Activated CD4-positive, alpha-beta memory T cell treated with anti-CD3 and anti-CD28 coated beads for 36 hours (primary cell): ENCODE measurements at regions not wholly inside any gene's neighbourhood (a gene's known extent, or its start where the extent isn't known, plus 50 kb on each side); places are given as distances from the start of the nearest gene placed in this dataset.

Experiments used
- CTCF ChIA-PET: fragments of 350-600 bp; sonication (Branson Sonifier 250); formaldehyde crosslinking; loops from one replicate; lab custom pipeline; 2021; ENCODE audit warnings: antibody characterized with exemption, inconsistent platforms; lab: Charles Lee
- POLR2A ChIA-PET: fragments of 350-600 bp; sonication (Branson Sonifier 250); formaldehyde crosslinking; loops from one replicate; lab custom pipeline; 2021; ENCODE audit warnings: antibody characterized with exemption; lab: Charles Lee
- DNase-seq: peaks from one replicate; pipeline ENCODE4 v3.0.0-alpha.2; 2020
- H3K27ac Mint-ChIP-seq: one replicate; pipeline ENCODE4 v1.8.0; 2021; ENCODE audit warnings: mixed read lengths
- H3K27me3 Mint-ChIP-seq: one replicate; pipeline ENCODE4 v1.8.0; 2021; ENCODE audit warnings: mixed read lengths
- H3K36me3 Mint-ChIP-seq: one replicate; pipeline ENCODE4 v1.8.0; 2021; ENCODE audit warnings: mixed read lengths
- H3K4me1 Mint-ChIP-seq: one replicate; pipeline ENCODE4 v1.8.0; 2021; ENCODE audit warnings: low read depth, mixed read lengths
- H3K4me3 Mint-ChIP-seq: one replicate; pipeline ENCODE4 v1.8.0; 2021; ENCODE audit warnings: mild to moderate bottlenecking, mixed read lengths
- H3K9me3 Mint-ChIP-seq: one replicate; pipeline ENCODE4 v1.8.0; 2021; ENCODE audit warnings: mixed read lengths
- intact Hi-C: fragments of 100-400 bp; cut with micrococcal nuclease; formaldehyde crosslinking; loops from one replicate; pipeline ENCODE4 v1.15.1; 2023

DNA sequence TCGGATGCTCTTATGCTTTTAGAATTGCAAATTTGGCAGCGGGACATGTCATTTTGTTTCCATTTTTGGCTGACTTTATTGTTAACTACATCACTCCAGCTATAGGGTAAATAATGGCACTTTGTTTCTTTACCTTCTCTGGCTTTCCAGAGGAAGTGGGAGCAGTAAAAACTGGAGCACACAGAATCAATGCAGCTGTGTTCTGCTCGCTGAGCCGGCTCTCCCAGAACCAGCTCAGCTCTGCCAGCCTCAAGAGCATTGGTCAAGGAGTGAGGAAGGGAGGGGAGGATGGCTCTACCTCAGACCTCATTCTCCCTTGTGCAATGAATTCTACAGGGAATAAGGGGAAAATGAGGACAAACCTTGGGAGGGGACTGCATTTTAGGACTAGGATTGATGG, 50.5 kb upstream of the SPATA13 start:
- Mint-ChIP-seq H3K4me3 (no peak overlapping the region), H3K9me3 (no peaks in the 10 kb centered on the region), H3K4me1 (no peaks in the 10 kb centered on the region), H3K36me3 (no peaks in the 10 kb centered on the region), H3K27me3 (peaks cover 20% of the 10 kb centered on the region), H3K27ac (no peak overlapping the region)
- CTCF ChIA-PET: no interaction called here
- POLR2A ChIA-PET: no interaction called here
- no peak for DNase-seq
- intact Hi-C loops: no loop called here
